ENCODE measurements at regions not wholly inside any gene's neighbourhood (a gene's known extent, or its start where the extent isn't known, plus 50 kb on each side); places are given as distances from the start of the nearest gene placed in this dataset.

GRCh38 chr1:218658269-218658668, 313.1 kb downstream of the TGFB2 start:
- intact Hi-C loops (cut with micrococcal nuclease; ENCODE audit: unreplicated experiment), result no loop called here
- BruUV-seq (replicated peaks), result no TSS peak
- CTCF ChIA-PET (ENCODE audit: unreplicated experiment), result no interaction called here

GRCh38 chr1:218658899-218659298, 313.8 kb downstream of the TGFB2 start:
- no peaks in the 10 kb centered on the region for H3K4me1 ChIP-seq (ENCODE audit: insufficient read depth, low read length, poor library complexity, severe bottlenecking)
- H2AFZ ChIP-seq (ENCODE audit: low read length), result no peak overlapping the region
- CTCF ChIA-PET (ENCODE audit: unreplicated experiment), result no interaction called here
- H3K9me3 ChIP-seq (ENCODE audit: low read length), result no peaks in the 10 kb centered on the region
- H3K27ac ChIP-seq (ENCODE audit: low read depth, low read length, poor library complexity, severe bottlenecking), result no peak overlapping the region
- POLR2A ChIA-PET, result no interaction called here
- H3K4me2 ChIP-seq (ENCODE audit: low read length), result no peak overlapping the region
- no peaks in the 10 kb centered on the region for H3K79me2 ChIP-seq (ENCODE audit: insufficient read depth, low read depth, low read length)
- no peaks in the 10 kb centered on the region for H4K20me1 ChIP-seq (ENCODE audit: insufficient read depth, low read length)
- H3K4me3 ChIP-seq (ENCODE audit: low read depth, low read length, poor library complexity, severe bottlenecking), result no peak overlapping the region
- H3K36me3 ChIP-seq (ENCODE audit: insufficient read depth, low read length), result no peaks in the 10 kb centered on the region
- DNase-seq (ENCODE audit: low spot score), result no peak
- intact Hi-C loops (cut with micrococcal nuclease; ENCODE audit: unreplicated experiment), result no loop called here
- no TSS peak for BruUV-seq (replicated peaks)
- H3K9me2 ChIP-seq (ENCODE audit: insufficient read depth, low read length), result no peaks in the 10 kb centered on the region
- TF ChIP-seq, protein P1, sequence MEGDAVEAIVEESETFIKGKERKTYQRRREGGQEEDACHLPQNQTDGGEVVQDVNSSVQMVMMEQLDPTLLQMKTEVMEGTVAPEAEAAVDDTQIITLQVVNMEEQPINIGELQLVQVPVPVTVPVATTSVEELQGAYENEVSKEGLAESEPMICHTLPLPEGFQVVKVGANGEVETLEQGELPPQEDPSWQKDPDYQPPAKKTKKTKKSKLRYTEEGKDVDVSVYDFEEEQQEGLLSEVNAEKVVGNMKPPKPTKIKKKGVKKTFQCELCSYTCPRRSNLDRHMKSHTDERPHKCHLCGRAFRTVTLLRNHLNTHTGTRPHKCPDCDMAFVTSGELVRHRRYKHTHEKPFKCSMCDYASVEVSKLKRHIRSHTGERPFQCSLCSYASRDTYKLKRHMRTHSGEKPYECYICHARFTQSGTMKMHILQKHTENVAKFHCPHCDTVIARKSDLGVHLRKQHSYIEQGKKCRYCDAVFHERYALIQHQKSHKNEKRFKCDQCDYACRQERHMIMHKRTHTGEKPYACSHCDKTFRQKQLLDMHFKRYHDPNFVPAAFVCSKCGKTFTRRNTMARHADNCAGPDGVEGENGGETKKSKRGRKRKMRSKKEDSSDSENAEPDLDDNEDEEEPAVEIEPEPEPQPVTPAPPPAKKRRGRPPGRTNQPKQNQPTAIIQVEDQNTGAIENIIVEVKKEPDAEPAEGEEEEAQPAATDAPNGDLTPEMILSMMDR (conservative IDR thresholded peaks at IDR 0.05; ENCODE audit: low read length), result no peak

More at GRCh38 chr1:218658269-218658668, 313.1 kb downstream of the TGFB2 start:
- no peaks in the 10 kb centered on the region for H3K36me3 ChIP-seq (ENCODE audit: insufficient read depth, low read length)
- H3K9me3 ChIP-seq (ENCODE audit: low read length), result no peaks in the 10 kb centered on the region
- H4K20me1 ChIP-seq (ENCODE audit: insufficient read depth, low read length), result no peaks in the 10 kb centered on the region
- no peaks in the 10 kb centered on the region for H3K4me1 ChIP-seq (ENCODE audit: insufficient read depth, low read length, poor library complexity, severe bottlenecking)
- H3K79me2 ChIP-seq (ENCODE audit: insufficient read depth, low read depth, low read length), result no peaks in the 10 kb centered on the region
- H3K9me2 ChIP-seq (ENCODE audit: insufficient read depth, low read length), result no peaks in the 10 kb centered on the region
- H3K4me2 ChIP-seq (ENCODE audit: low read length), result no peak overlapping the region
- POLR2A ChIA-PET, result no interaction called here
- no peak for DNase-seq (ENCODE audit: low spot score)
- TF ChIP-seq EZH2phosphoT487 (IDR thresholded peaks at IDR 0.05; ENCODE audit: borderline replicate concordance, low read depth, low read length), result no peak
- H3K4me3 ChIP-seq (ENCODE audit: low read depth, low read length, poor library complexity, severe bottlenecking), result no peak overlapping the region
- no peak overlapping the region for H3K27ac ChIP-seq (ENCODE audit: low read depth, low read length, poor library complexity, severe bottlenecking)
- H2AFZ ChIP-seq (ENCODE audit: low read length), result no peak overlapping the region

GRCh38 chr1:218659911-218660677, 315.0 kb downstream of the TGFB2 start:
- Histone ChIP-seq H3K4me3 (ENCODE audit: low read depth, low read length, poor library complexity, severe bottlenecking) (no peak overlapping the region), H2AFZ (ENCODE audit: low read length) (no peak overlapping the region), H3K79me2 (ENCODE audit: insufficient read depth, low read depth, low read length) (no peaks in the 10 kb centered on the region), H4K20me1 (ENCODE audit: insufficient read depth, low read length) (no peaks in the 10 kb centered on the region), H3K36me3 (ENCODE audit: insufficient read depth, low read length) (no peaks in the 10 kb centered on the region), H3K27ac (ENCODE audit: low read depth, low read length, poor library complexity, severe bottlenecking) (no peak overlapping the region), H3K9me3 (ENCODE audit: low read length) (no peaks in the 10 kb centered on the region), H3K9me2 (ENCODE audit: insufficient read depth, low read length) (no peaks in the 10 kb centered on the region), H3K4me2 (ENCODE audit: low read length) (no peak overlapping the region), H3K4me1 (ENCODE audit: insufficient read depth, low read length, poor library complexity, severe bottlenecking) (no peaks in the 10 kb centered on the region)
- no peak for DNase-seq (ENCODE audit: low spot score)
- intact Hi-C loops (cut with micrococcal nuclease; ENCODE audit: unreplicated experiment), result no loop called here
- TF ChIP-seq, protein P1 (conservative IDR thresholded peaks at IDR 0.05; ENCODE audit: low read length), result no peak
- no peak for TF ChIP-seq EZH2phosphoT487 (IDR thresholded peaks at IDR 0.05; ENCODE audit: borderline replicate concordance, low read depth, low read length)
- no TSS peak for BruUV-seq (replicated peaks)
- POLR2A ChIA-PET, result no interaction called here
- CTCF ChIA-PET (ENCODE audit: unreplicated experiment), result no interaction called here

All from OCI-LY7 (cell line).